Mesodermal cell (in vitro differentiated cells): ENCODE measurements at regions not wholly inside any gene's neighbourhood (a gene's known extent, or its start where the extent isn't known, plus 50 kb on each side); places are given as distances from the start of the nearest gene placed in this dataset.

ENCODE experiments used
- H3K27ac ChIP-seq: 2 replicates; pipeline ENCODE4 v1.7.0; 2013; ENCODE audit warnings: mild to moderate bottlenecking, low read depth, low read length, moderate library complexity; ENCODE audit not compliant: severe bottlenecking
- H3K36me3 ChIP-seq: 2 replicates; pipeline ENCODE4 v1.7.1; 2013; ENCODE audit warnings: mild to moderate bottlenecking, low read length, moderate library complexity; ENCODE audit not compliant: control insufficient read depth, insufficient read depth
- H3K4me1 ChIP-seq: one replicate; pipeline ENCODE4 v1.7.1; 2013; ENCODE audit warnings: mild to moderate bottlenecking, low read length; ENCODE audit not compliant: insufficient read depth, control insufficient read depth, poor library complexity, severe bottlenecking
- H3K4me3 ChIP-seq: 2 replicates; pipeline ENCODE4 v1.7.0; 2013; ENCODE audit warnings: low read length, control low read depth, mild to moderate bottlenecking; ENCODE audit not compliant: insufficient read depth, poor library complexity, severe bottlenecking; ENCODE audit errors: extremely low read depth
- H3K9me3 ChIP-seq: 2 replicates; pipeline ENCODE4 v1.7.1; 2013; ENCODE audit warnings: mild to moderate bottlenecking, low read length, moderate library complexity; ENCODE audit not compliant: control insufficient read depth
- WGBS, 2 experiments: methylation state at CpG; one replicate each; pipeline ENCODE4 v1.1.5; 2013; ENCODE audit warnings: missing lambda C conversion rate in 2 of 2; ENCODE audit not compliant: insufficient coverage in 2 of 2; 5-methylcytosine and 5-hydroxymethylcytosine counted together

DNA sequence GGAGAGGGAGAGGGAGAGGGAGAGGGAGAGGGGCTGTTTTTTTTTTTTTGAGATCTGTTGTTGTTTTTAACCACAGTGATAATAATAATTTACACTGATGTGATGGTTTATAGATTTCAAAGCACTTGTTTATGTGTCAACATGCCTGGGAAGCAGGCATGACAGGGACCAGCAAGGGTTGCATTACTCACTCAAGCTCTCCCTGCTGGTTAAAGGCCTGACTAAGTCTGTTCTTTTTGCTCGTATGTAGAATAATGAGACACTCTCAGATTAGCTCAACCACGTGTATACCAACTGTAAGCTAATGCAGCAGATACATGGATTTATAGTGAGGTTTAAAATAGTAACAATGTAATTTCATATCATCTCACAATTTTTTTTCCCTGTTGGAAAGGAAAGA is 134.6 kb upstream of the BOD1L1 start:
- Histone ChIP-seq H3K9me3 (peaks cover 7% of the 10 kb centered on the region), H3K4me1 (no peaks in the 10 kb centered on the region), H3K27ac (no peak overlapping the region), H3K36me3 (no peaks in the 10 kb centered on the region), H3K4me3 (no peak overlapping the region)
- 100% methylated on average over 1 of the region's 2 CpGs; no CpG with 5 or more reads in 1 of the 2 experiments for WGBS, 2 experiments

DNA sequence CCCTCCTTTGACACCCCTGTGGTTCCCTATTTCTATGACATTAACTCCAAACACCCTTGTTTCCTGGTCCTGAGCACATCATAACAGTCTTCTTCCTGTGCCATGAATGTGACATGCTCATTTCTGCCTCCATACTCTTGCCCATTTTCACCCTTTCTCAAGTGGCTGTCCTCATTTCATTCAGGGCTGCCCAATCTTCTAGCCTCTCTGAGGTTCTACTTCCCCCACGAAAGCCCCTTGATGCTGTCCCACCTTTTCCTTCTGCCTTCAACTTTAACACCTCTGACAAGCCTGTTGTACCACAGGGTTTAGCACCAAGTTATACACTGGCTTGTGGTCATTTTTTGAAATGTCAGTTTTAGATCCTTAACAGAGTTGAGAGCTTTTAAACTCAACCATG is 136.2 kb upstream of the BOD1L1 start:
- 84% methylated on average over 1 of the region's 1 CpG; no CpG with 5 or more reads in 1 of the 2 experiments for WGBS, 2 experiments
- no peaks in the 10 kb centered on the region for H3K36me3 ChIP-seq

DNA sequence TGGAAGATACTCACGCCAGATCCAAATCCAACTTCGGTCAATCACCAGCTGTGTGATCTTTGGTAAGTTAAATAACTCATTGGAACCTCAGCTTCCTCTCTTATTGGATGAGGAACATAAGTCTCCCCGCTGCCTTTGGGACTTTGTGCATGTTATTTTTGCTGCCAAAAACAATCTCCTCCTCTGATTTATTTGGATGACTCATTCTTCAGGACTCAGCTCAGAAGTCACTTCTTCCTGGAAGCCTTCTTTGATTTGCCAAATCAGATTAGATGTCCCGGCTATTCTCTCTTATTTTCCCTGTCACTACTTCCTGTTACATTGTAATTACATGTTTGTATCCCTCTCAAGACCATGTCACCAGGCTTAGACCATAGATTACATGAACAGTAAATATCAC is 138.0 kb upstream of the BOD1L1 start:
- Histone ChIP-seq H3K4me1 (no peaks in the 10 kb centered on the region), H3K4me3 (no peak overlapping the region), H3K36me3 (no peaks in the 10 kb centered on the region), H3K27ac (no peak overlapping the region), H3K9me3 (peaks cover 3% of the 10 kb centered on the region)
- WGBS, 2 experiments, result 94% methylated on average over 2 of the region's 4 CpGs; no CpG with 5 or more reads in 1 of the 2 experiments

More for the DNA sequence above, 136.2 kb upstream of the BOD1L1 start:
- no peak overlapping the region for H3K27ac ChIP-seq
- H3K4me3 ChIP-seq, result no peak overlapping the region
- peaks cover 3% of the 10 kb centered on the region for H3K9me3 ChIP-seq
- no peaks in the 10 kb centered on the region for H3K4me1 ChIP-seq

DNA sequence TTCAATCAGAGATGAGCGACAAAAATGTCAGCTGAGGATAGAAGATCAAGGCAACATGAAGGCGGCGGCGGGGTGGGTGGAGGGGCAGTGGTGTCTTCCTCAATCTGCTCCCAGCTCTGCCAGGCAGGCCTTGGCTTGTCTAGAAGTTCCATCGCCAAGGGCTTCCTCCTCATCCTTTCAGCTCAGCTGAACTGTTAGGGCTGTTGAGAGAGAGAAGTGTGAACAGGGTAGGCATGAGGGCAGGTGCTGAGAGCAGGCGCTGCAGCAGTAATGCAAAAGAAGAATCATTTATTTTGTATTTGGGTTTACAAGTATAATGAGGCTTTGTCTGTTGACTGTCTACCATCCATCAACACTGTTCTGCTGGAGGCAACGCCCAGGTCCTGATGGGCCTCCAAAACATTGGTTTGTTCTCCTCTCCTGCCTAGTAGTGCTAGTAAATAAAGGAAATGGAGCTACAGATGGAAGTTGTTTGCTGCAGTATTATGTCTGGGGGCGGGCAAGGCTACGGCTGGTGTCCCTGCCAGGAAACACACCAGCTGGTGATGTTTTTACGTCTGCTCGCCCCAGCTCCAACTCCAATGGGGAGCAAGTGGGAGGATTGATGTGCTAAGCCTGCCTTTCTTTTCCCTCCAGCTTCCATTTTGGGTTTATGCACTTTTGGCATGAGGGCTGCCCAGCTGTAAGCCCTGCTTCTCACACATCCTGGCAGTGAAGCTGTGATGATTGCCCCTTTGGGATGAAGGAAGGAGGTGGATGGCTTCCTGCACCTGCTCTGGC is 139.4 kb upstream of the BOD1L1 start:
- Histone ChIP-seq H3K4me1 (no peaks in the 10 kb centered on the region), H3K27ac (no peak overlapping the region), H3K4me3 (no peak overlapping the region), H3K9me3 (peaks cover 3% of the 10 kb centered on the region), H3K36me3 (no peaks in the 10 kb centered on the region)
- WGBS, 2 experiments, result 87 to 95% methylated on average over 3 to 4 of the region's 11 CpGs

DNA sequence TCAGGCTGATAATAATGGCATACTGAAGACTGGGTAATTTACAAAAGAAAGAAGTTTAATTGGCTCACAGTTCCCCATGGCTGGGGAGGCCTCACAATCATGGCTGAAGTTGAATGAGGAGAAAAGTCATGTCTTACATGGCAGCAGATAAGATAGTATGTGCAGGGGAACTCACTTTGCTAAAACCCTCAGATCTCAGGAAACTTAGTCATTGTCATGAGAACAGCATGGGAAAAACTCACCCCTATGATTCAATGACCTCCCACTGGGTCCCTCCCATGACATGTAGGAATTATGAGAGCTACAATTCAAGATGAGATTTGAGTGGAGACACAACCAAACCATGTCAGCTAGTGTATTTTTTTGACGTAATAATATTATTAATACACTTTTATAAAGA is 149.8 kb upstream of the BOD1L1 start:
- Histone ChIP-seq H3K27ac (no peak overlapping the region), H3K9me3 (peaks cover 16% of the 10 kb centered on the region), H3K4me3 (no peak overlapping the region), H3K36me3 (no peaks in the 10 kb centered on the region), H3K4me1 (no peaks in the 10 kb centered on the region)
- WGBS, 2 experiments, result no CpG with 5 or more reads among the region's 1 CpG

DNA sequence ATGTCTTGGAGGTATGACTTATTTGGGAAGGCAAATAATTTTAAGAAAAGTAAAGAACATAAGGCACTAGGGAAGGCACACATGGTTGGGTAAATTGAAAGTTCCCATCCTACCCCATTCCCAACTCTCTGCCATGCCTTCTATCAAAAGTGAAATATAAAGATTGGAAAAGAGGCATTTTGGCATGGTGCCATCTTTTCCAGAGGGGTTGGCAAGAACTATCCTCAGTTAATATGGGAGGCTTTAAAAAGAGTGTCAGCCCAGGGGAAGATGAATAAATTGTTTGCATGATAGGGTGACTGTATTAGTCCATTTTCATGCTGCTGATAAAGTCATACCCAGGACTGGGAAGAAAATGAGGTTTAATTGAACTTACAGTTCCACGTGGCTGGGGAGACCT is 150.8 kb upstream of the BOD1L1 start:
- no peak overlapping the region for H3K27ac ChIP-seq
- WGBS, 2 experiments, result 85 to 100% methylated on average over 1 of the region's 1 CpG
- H3K4me1 ChIP-seq, result no peaks in the 10 kb centered on the region
- H3K9me3 ChIP-seq, result peaks cover 16% of the 10 kb centered on the region
- H3K36me3 ChIP-seq, result no peaks in the 10 kb centered on the region
- no peak overlapping the region for H3K4me3 ChIP-seq

DNA sequence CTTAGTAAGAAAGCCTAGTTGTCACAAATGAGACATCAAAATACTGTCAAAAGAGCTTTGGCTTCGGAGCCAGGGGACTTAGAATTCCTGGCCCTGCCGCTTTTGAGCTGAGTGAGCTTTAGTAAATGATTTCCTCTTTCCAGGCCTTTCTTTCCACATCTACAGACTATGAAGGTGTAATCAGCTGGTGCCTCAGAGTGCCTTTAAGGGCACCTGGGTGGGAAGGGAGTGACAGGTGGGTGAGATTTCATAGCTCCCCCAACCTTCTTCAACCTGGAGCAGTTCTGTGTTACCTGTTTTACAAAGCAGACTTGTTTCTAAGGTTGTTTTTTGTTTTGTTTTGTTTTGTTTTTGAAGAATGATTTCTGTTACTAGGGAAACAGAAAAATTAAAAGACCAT is 154.7 kb upstream of the BOD1L1 start:
- Histone ChIP-seq H3K9me3 (peaks cover 1% of the 10 kb centered on the region), H3K36me3 (no peaks in the 10 kb centered on the region), H3K27ac (no peak overlapping the region), H3K4me1 (peaks cover 2% of the 10 kb centered on the region), H3K4me3 (no peak overlapping the region)
- 92 to 100% methylated on average over 2 of the region's 2 CpGs for WGBS, 2 experiments

DNA sequence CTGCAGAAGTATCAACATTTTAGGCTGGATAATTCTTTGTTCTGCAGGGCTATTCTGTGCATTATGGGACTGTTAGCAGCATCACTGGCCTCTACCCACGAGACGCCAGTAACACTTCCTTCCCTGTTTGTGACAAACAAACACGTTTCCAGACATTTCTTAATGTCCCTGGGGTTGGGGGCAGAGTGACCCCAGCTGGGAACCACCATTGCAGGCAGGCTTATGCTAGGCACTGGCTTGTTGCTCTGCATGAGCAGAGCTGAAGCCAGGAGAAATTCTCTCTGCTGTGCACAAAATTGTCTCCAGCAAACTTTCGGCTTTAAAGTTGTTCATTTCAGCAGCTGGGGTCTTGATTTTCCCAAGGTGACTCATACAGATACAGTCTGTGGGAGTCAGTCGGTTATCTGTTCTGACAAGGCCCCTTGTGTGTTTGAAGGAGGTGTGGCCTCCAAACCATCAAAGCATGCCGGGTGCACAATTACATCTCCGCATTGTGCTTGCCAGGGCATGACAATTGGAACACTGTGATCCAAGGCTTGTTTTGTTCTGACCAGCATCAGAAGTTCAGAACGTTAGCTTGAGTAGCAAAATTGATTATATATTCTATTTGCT is 156.4 kb upstream of the BOD1L1 start:
- H3K27ac ChIP-seq, result peak overlapping the region; percentile 77
- no peak overlapping the region for H3K4me3 ChIP-seq
- peaks cover 2% of the 10 kb centered on the region for H3K4me1 ChIP-seq

DNA sequence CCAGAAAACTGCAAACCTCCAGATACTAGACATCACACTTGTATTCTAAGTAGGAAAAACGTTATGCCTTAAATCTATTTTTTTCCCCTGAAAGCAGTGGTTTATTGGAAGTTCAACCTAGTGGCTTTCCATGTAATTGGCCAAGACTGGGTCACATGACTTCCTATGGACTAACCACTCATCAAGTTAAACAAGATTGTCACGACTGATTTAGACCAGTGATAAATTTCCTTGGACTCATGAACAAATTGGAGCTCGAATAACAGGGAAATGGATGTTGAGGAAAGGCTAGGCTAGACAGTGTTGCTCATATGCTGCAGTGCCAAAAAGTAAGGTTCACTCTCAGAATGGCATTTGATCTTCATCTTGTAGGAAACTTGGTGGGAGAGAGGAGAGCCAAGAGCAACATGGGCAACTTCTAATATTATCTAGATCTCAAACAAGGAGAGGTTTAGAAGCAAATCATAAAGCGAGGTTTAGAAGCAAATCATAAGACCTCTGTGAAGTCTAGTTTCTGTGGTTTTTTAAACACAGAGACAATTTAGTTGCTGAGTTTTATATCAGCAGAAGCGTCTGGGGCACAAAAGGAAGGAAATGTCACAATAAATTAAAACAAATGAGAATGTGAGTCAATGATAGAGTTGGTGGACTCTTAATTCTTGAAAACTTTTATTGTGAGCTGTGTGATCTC is 165.6 kb upstream of the BOD1L1 start:
- Histone ChIP-seq H3K9me3 (no peaks in the 10 kb centered on the region), H3K36me3 (no peaks in the 10 kb centered on the region), H3K4me1 (peaks cover 3% of the 10 kb centered on the region), H3K27ac (no peak overlapping the region), H3K4me3 (no peak overlapping the region)
- 93 to 100% methylated on average over 1 to 4 of the region's 5 CpGs for WGBS, 2 experiments

More for the DNA sequence above, 156.4 kb upstream of the BOD1L1 start:
- Histone ChIP-seq H3K9me3 (no peaks in the 10 kb centered on the region), H3K36me3 (no peaks in the 10 kb centered on the region)
- 73 to 75% methylated on average over 4 to 5 of the region's 8 CpGs for WGBS, 2 experiments

DNA sequence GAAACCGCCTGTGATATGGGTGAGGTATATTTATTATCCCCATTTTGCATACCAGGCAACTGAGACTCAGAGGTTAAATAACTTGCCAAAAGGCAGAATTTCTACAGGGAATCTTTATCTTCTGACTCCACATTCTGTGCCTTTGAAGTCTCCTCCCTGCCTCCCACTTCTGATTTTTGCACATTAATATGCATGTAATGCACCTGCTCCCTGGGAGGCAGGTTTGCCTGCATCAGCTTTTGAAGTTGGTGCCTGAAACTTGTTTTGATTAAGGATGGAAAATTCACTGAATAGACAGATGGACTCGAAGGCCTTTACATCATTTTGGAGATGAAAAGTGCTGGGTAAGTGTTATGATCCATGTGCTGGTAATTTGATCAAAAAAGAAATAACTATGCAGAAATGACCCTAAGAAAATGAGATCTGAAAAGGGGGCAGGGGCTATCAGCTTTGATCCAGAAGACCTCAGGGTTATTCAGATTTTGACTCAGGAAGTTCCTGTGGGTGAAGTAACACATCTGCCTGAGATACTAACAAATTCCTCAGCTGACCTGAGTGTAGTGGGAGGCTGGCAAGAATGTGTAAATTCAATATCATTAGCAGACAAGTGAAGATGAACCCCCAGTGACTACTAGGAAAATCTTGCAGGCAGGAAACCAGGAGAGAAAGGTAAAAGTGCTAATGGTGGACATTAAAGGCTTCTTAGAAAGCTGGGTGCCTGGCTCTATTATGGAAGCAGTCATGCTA is 167.5 kb upstream of the BOD1L1 start:
- no peaks in the 10 kb centered on the region for H3K36me3 ChIP-seq
- no peak overlapping the region for H3K27ac ChIP-seq
- H3K9me3 ChIP-seq, result no peaks in the 10 kb centered on the region
- H3K4me1 ChIP-seq, result peaks cover 3% of the 10 kb centered on the region
- WGBS, 2 experiments, result 29 to 86% methylated on average over 1 of the region's 2 CpGs
- H3K4me3 ChIP-seq, result no peak overlapping the region
